GM19193 (cell line): ENCODE measurements at regions not wholly inside any gene's neighbourhood (a gene's known extent, or its start where the extent isn't known, plus 50 kb on each side); places are given as distances from the start of the nearest gene placed in this dataset.

Experiments used
- POLR2A ChIP-seq: IDR thresholded peaks from 4 replicates; pipeline ENCODE4 v1.6.1; 2011; ENCODE audit not compliant: insufficient read depth, insufficient read length; ENCODE audit errors: extremely low read depth

GRCh38 chr5:125536095-125536494, 789.7 kb upstream of the ZNF608 start:
- no peak for TF ChIP-seq POLR2A

DNA sequence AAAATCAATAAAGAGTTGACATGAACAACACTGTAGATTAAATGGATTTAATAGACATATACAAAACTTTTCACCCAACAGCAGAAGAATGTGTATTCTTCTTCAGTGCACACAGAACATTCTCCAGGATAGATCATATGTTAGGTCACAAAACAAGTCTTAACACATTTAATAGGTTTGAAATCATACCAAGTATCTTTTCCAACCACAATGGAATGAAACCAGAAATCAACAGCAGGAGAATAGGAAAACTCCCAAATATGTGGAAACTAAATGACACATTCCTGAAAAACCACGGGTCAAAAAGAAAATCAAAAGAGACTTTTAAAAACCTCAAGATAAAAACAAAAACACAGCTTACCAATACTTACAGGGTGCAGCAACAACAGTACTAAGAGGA, 790.1 kb upstream of the ZNF608 start:
- no peak for TF ChIP-seq POLR2A

DNA sequence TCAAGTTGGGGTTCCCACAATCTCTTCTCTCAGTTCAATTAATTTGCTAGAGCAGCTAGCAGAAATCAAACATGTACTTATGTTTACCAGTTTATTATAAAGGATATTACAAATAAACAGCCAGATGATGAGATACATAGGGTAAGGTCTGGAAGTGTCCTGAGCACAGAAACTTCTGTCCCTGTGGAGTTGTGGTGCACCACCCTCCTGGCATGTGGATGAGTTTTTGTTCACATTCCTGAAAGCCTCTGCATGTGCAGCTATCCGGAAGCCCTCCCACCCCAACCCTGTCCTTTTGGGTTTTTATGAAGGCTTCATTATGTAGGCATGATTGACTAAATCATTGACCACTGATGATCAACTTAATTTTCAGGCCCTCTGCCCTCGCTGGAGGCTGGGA, 791.2 kb upstream of the ZNF608 start:
- no peak for TF ChIP-seq POLR2A

DNA sequence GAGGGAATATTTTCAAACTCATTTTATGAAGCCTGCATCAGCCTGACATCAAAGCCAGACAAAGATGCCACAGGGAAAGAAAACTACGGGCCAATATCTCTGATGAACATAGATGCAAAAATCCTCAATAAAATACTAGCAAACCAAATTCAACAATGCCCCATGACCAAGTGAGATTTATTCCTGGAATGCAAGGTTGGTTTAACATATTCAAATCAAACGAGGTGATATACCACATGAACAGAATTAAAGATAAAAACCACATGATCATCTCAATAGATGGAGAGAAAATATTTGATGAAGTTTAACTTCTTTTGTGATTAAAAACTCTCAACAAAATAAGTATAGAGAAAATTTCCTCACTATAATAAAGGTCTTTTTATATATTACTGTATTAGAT, 792.0 kb upstream of the ZNF608 start:
- no peak for TF ChIP-seq POLR2A

DNA sequence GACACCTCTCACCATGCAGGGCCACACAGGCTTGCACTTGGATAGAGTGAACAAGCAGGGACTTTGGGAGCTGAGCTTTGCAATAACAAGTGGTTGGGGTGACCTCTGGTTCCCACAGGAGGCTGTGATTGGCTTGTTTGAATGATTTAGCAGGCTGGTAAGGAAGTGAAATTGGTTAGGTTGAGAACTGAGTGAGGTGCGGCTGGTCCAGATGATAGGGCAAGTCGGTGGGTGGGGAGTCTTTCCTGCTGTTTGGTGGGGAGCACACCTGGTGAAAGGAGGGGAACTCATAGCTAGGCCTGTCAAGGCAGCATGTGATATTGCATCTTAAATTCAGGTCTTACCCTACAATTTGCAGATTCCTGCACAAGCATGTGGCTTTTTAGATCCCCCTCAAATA, 794.6 kb upstream of the ZNF608 start:
- TF ChIP-seq POLR2A = no peak

- TF ChIP-seq POLR2A = no peak
These were observed 803.0 kb upstream of the ZNF608 start for GRCh38 chr5:125549322-125549911.

DNA sequence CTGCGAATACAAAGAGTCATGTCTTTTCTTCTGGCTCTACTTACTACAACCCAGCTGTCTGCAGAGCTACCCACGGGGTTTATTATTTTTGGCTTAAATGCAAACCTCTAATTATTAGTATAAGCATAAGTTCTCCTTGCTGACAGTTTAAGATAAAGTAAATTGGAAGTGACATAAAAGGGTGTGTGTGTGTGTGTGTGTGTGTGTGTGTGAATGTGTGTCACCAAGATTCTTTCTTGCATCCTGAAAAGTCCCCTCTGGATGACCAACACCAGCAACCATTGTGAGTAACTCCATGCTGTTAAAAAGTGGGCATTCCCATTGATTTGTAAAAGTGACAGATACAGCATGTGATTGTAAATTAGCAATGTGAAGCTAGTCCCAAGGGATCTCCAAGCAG, 803.8 kb upstream of the ZNF608 start:
- TF ChIP-seq POLR2A = no peak

- no peak for TF ChIP-seq POLR2A
These were observed 804.8 kb upstream of the ZNF608 start for GRCh38 chr5:125551246-125551645.

GRCh38 chr5:125551797-125552196, 805.4 kb upstream of the ZNF608 start:
- no peak for TF ChIP-seq POLR2A

GRCh38 chr5:125552486-125552885, 806.0 kb upstream of the ZNF608 start:
- no peak for TF ChIP-seq POLR2A

DNA sequence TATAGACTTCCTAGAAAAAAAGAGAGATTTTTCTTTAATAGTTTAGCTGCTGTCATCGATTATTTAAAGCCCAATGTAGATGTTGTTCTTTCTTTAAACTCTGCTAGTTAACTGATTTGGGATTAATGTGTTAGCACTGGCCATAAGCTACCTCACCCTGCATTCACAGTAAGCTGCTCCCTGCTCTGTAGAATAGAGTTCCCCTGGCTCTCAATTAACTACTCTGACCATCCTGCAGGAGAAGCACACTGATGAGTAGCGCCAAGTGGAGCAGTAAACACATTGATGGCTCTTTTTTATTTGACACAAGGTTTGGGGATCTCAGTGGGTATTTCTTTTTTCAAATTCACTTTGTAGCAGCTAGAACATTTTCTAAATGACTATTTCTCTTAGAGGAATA, 807.9 kb upstream of the ZNF608 start:
- TF ChIP-seq POLR2A = no peak

DNA sequence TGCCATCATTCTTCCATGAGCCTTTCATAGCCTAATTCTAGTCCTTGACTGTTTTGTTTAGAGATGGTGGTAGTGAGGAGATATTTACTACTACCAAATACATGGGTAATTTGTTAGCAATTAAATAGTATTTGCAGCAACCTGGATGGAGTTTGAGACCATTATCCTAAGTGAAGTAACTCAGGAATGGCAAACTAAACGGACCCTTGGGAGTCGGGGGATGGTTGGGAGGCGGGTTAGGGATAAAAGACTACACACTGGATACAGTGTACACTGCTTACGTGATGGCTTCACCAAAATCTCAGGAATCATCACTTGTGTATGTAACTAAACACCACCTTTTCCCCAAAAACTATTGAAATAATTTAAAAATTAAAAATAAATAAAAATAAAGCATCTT, 809.2 kb upstream of the ZNF608 start:
- TF ChIP-seq POLR2A = no peak

DNA sequence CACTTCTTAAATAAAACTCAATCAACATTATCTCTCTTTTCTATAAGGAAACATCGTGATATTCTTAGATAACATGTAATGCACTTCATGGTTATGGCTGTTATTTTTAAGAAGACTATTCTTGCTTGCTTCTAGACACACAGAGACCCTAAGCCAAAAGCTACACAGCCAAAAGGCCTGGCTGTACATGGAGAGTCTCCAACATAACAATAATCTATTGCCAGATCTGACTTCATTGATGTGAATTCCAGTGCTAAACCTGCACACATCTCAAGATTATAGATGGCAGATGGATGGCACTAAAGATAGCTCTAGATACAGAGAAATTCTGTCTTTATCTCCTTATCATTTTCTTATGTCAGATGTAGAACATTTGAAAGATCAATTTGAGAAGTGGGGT, 811.6 kb upstream of the ZNF608 start:
- no peak for TF ChIP-seq POLR2A

DNA sequence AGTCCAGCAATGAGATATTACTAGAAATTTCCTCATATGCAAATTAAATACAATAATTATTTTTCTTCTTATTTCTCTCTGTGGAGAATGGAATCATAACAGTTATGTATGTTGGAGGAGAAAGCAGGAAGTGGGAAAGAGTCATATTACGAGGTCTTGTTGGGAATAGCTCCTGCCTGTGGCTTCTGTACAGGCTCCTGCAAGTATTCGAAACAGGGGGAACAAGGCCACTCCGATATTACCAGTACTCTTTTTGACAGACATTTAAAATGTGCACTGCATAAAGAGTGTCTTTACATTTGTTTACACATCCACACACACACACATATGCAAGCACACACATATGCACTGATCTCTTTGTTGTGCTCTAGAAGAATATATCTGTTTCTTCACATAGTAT, 812.0 kb upstream of the ZNF608 start:
- no peak for TF ChIP-seq POLR2A

GRCh38 chr5:125559296-125559695, 812.9 kb upstream of the ZNF608 start:
- TF ChIP-seq POLR2A = no peak

- no peak for TF ChIP-seq POLR2A
These were observed 814.2 kb upstream of the ZNF608 start for GRCh38 chr5:125560476-125561225.
